ENCODE measurements at regions not wholly inside any gene's neighbourhood (a gene's known extent, or its start where the extent isn't known, plus 50 kb on each side); places are given as distances from the start of the nearest gene placed in this dataset.

DNA sequence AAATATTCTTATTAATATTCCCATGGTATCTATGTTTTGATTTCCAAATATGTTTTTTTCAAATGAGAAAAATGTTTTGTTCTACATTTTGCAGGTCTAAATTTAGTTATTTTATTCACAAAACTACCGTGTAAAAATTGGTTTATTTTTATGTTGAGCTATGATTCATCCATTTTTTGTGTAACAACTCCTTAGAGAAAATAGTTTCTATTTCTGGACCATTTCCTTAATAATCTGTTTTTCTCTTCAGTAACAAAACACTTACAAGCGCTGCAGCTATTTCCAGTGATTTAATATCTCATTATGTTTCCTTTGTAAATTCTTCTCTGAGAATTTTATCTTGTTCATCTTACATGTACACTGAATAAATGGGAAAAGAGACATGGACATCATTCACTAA is 550.7 kb upstream of the SLITRK5 start:
- TF ChIP-seq, protein P1, sequence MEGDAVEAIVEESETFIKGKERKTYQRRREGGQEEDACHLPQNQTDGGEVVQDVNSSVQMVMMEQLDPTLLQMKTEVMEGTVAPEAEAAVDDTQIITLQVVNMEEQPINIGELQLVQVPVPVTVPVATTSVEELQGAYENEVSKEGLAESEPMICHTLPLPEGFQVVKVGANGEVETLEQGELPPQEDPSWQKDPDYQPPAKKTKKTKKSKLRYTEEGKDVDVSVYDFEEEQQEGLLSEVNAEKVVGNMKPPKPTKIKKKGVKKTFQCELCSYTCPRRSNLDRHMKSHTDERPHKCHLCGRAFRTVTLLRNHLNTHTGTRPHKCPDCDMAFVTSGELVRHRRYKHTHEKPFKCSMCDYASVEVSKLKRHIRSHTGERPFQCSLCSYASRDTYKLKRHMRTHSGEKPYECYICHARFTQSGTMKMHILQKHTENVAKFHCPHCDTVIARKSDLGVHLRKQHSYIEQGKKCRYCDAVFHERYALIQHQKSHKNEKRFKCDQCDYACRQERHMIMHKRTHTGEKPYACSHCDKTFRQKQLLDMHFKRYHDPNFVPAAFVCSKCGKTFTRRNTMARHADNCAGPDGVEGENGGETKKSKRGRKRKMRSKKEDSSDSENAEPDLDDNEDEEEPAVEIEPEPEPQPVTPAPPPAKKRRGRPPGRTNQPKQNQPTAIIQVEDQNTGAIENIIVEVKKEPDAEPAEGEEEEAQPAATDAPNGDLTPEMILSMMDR (IDR thresholded peaks at IDR 0.05), result no peak
- TF ChIP-seq ZFX (IDR thresholded peaks at IDR 0.05; ENCODE audit: borderline replicate concordance), result no peak

Data from 22Rv1 (cell line).